ENCODE measurements at regions not wholly inside any gene's neighbourhood (a gene's known extent, or its start where the extent isn't known, plus 50 kb on each side); places are given as distances from the start of the nearest gene placed in this dataset.

- TF ChIP-seq CTCF (conservative IDR thresholded peaks at IDR 0.05) (no peak), EZH2 (IDR thresholded peaks at IDR 0.05; ENCODE audit: low read depth) (no peak)
These were observed 185.2 kb upstream of the CTSO start for GRCh38 chr4:156138781-156139280.
